IPS-18a (cell line): ENCODE measurements at regions not wholly inside any gene's neighbourhood (a gene's known extent, or its start where the extent isn't known, plus 50 kb on each side); places are given as distances from the start of the nearest gene placed in this dataset.

ENCODE experiments used
- H3K27ac ChIP-seq: one replicate; pipeline ENCODE4 v1.5.1; 2013; ENCODE audit warnings: low read length
- H3K27me3 ChIP-seq: one replicate; pipeline ENCODE4 v1.6.1; 2013; ENCODE audit warnings: mild to moderate bottlenecking, low read length; ENCODE audit not compliant: control insufficient read depth, insufficient read depth
- H3K36me3 ChIP-seq: one replicate; pipeline ENCODE4 v1.6.1; 2013; ENCODE audit warnings: low read depth, low read length; ENCODE audit not compliant: control insufficient read depth
- H3K4me1 ChIP-seq: one replicate; pipeline ENCODE4 v1.6.1; 2013; ENCODE audit warnings: low read depth, low read length; ENCODE audit not compliant: control insufficient read depth
- H3K4me3 ChIP-seq: one replicate; pipeline ENCODE4 v1.5.1; 2013; ENCODE audit warnings: low read length
- H3K9ac ChIP-seq: one replicate; pipeline ENCODE4 v1.6.1; 2013; ENCODE audit warnings: mild to moderate bottlenecking, low read length, moderate library complexity
- H3K9me3 ChIP-seq: one replicate; pipeline ENCODE4 v1.6.1; 2013; ENCODE audit warnings: low read depth, low read length; ENCODE audit not compliant: control insufficient read depth

- H3K4me1 ChIP-seq = no peaks in the 10 kb centered on the region
- H3K36me3 ChIP-seq = no peaks in the 10 kb centered on the region
- H3K9me3 ChIP-seq = no peaks in the 10 kb centered on the region
- no peaks in the 10 kb centered on the region for H3K27me3 ChIP-seq
- no peak overlapping the region for H3K4me3 ChIP-seq
- no peak overlapping the region for H3K27ac ChIP-seq
- no peak overlapping the region for H3K9ac ChIP-seq
Observed at GRCh38 chr12:58434726-58435125, 485.6 kb downstream of the LRIG3 start.

GRCh38 chr12:58435647-58436046, 484.7 kb downstream of the LRIG3 start:
- H3K9ac ChIP-seq = no peak overlapping the region
- H3K36me3 ChIP-seq = no peaks in the 10 kb centered on the region
- no peaks in the 10 kb centered on the region for H3K27me3 ChIP-seq
- H3K4me1 ChIP-seq = no peaks in the 10 kb centered on the region
- no peak overlapping the region for H3K27ac ChIP-seq
- H3K4me3 ChIP-seq = no peak overlapping the region
- H3K9me3 ChIP-seq = no peaks in the 10 kb centered on the region

- Histone ChIP-seq H3K27ac (no peak overlapping the region), H3K9ac (no peak overlapping the region), H3K4me3 (no peak overlapping the region), H3K4me1 (no peaks in the 10 kb centered on the region), H3K27me3 (no peaks in the 10 kb centered on the region), H3K9me3 (no peaks in the 10 kb centered on the region), H3K36me3 (no peaks in the 10 kb centered on the region)
Observed at GRCh38 chr12:58441483-58441882, 478.8 kb downstream of the LRIG3 start.

GRCh38 chr12:58443273-58443980, 476.9 kb downstream of the LRIG3 start:
- Histone ChIP-seq H3K36me3 (no peaks in the 10 kb centered on the region), H3K9ac (no peak overlapping the region), H3K27me3 (no peaks in the 10 kb centered on the region), H3K4me3 (no peak overlapping the region), H3K4me1 (no peaks in the 10 kb centered on the region), H3K9me3 (no peaks in the 10 kb centered on the region), H3K27ac (no peak overlapping the region)

GRCh38 chr12:58443981-58444371, 476.3 kb downstream of the LRIG3 start:
- Histone ChIP-seq H3K27me3 (no peaks in the 10 kb centered on the region), H3K9me3 (no peaks in the 10 kb centered on the region), H3K4me3 (no peak overlapping the region), H3K36me3 (no peaks in the 10 kb centered on the region), H3K27ac (no peak overlapping the region), H3K9ac (no peak overlapping the region), H3K4me1 (no peaks in the 10 kb centered on the region)

GRCh38 chr12:58450868-58451482, 469.3 kb downstream of the LRIG3 start:
- H3K27ac ChIP-seq = no peak overlapping the region
- H3K27me3 ChIP-seq = no peaks in the 10 kb centered on the region
- no peaks in the 10 kb centered on the region for H3K9me3 ChIP-seq
- no peak overlapping the region for H3K4me3 ChIP-seq
- H3K4me1 ChIP-seq = peaks cover 9% of the 10 kb centered on the region
- no peak overlapping the region for H3K9ac ChIP-seq
- H3K36me3 ChIP-seq = no peaks in the 10 kb centered on the region

- H3K27ac ChIP-seq = no peak overlapping the region
- H3K27me3 ChIP-seq = no peaks in the 10 kb centered on the region
- no peaks in the 10 kb centered on the region for H3K36me3 ChIP-seq
Observed at GRCh38 chr12:58452546-58452945, 467.8 kb downstream of the LRIG3 start.

GRCh38 chr12:58453306-58453705, 467.0 kb downstream of the LRIG3 start:
- no peak overlapping the region for H3K27ac ChIP-seq
- no peaks in the 10 kb centered on the region for H3K27me3 ChIP-seq
- H3K4me1 ChIP-seq = peaks cover 9% of the 10 kb centered on the region
- no peaks in the 10 kb centered on the region for H3K9me3 ChIP-seq
- no peak overlapping the region for H3K9ac ChIP-seq
- H3K36me3 ChIP-seq = no peaks in the 10 kb centered on the region
- no peak overlapping the region for H3K4me3 ChIP-seq

More at GRCh38 chr12:58452546-58452945, 467.8 kb downstream of the LRIG3 start:
- Histone ChIP-seq H3K4me1 (peaks cover 9% of the 10 kb centered on the region), H3K9me3 (no peaks in the 10 kb centered on the region), H3K4me3 (no peak overlapping the region), H3K9ac (no peak overlapping the region)

- Histone ChIP-seq H3K27me3 (no peaks in the 10 kb centered on the region), H3K9me3 (no peaks in the 10 kb centered on the region), H3K4me1 (peaks cover 9% of the 10 kb centered on the region), H3K36me3 (no peaks in the 10 kb centered on the region), H3K27ac (no peak overlapping the region), H3K9ac (no peak overlapping the region), H3K4me3 (no peak overlapping the region)
Observed at GRCh38 chr12:58455136-58455535, 465.2 kb downstream of the LRIG3 start.

- Histone ChIP-seq H3K9me3 (no peaks in the 10 kb centered on the region), H3K36me3 (no peaks in the 10 kb centered on the region), H3K9ac (no peak overlapping the region), H3K27ac (no peak overlapping the region), H3K4me3 (no peak overlapping the region), H3K4me1 (no peaks in the 10 kb centered on the region), H3K27me3 (no peaks in the 10 kb centered on the region)
Observed at GRCh38 chr12:58458102-58458501, 462.2 kb downstream of the LRIG3 start.

GRCh38 chr12:58459191-58459590, 461.1 kb downstream of the LRIG3 start:
- Histone ChIP-seq H3K4me1 (no peaks in the 10 kb centered on the region), H3K4me3 (no peak overlapping the region), H3K27me3 (no peaks in the 10 kb centered on the region), H3K9ac (no peak overlapping the region), H3K9me3 (no peaks in the 10 kb centered on the region), H3K36me3 (no peaks in the 10 kb centered on the region), H3K27ac (no peak overlapping the region)

GRCh38 chr12:58463051-58463450, 457.3 kb downstream of the LRIG3 start:
- Histone ChIP-seq H3K36me3 (no peaks in the 10 kb centered on the region), H3K27ac (no peak overlapping the region), H3K9me3 (peaks cover 3% of the 10 kb centered on the region), H3K4me1 (no peaks in the 10 kb centered on the region), H3K4me3 (no peak overlapping the region), H3K27me3 (no peaks in the 10 kb centered on the region), H3K9ac (no peak overlapping the region)
